H1 (cell line): ENCODE measurements at regions not wholly inside any gene's neighbourhood (a gene's known extent, or its start where the extent isn't known, plus 50 kb on each side); places are given as distances from the start of the nearest gene placed in this dataset.

Source experiments
- CTCF ChIA-PET: fragments of 300-600 bp; sonication (Branson Sonifier 250); formaldehyde crosslinking; loops from one replicate; lab custom pipeline; 2021; ENCODE audit not compliant: partially characterized antibody; lab: Charles Lee
- POLR2A ChIA-PET: fragments of 300-600 bp; sonication (Branson Sonifier 250); formaldehyde crosslinking; loops from one replicate; lab custom pipeline; 2021; ENCODE audit warnings: inconsistent platforms; ENCODE audit not compliant: partially characterized antibody; lab: Charles Lee
- DNase-seq, 2 experiments: peaks; one replicate each; pipeline versions ENCODE4 v3.0.0 to v3.0.0-alpha.2; 2010 to 2022; ENCODE audit warnings: low spot score in 2 of 2, low read depth in 1 of 2, mixed read lengths in 1 of 2
- FAIRE-seq: peaks from 2 replicates; lab custom pipeline; 2011; peaks lifted over from hg19 to GRCh38; lab: Jason Lieb, UNC
- H2AFZ ChIP-seq: 2 replicates; pipeline ENCODE4 v1.8.1; 2012; ENCODE audit warnings: low read length, inconsistent platforms
- H2AK5ac ChIP-seq: 2 replicates; pipeline ENCODE4 v1.6.1; 2013; ENCODE audit warnings: low read depth, low read length
- H2BK120ac ChIP-seq: replicated peaks from 2 replicates; pipeline ENCODE3; 2013; ENCODE audit warnings: low read depth, low read length, inconsistent platforms
- H2BK12ac ChIP-seq: 2 replicates; pipeline ENCODE4 v1.6.1; 2013; ENCODE audit warnings: low read depth, low read length
- H2BK15ac ChIP-seq: 2 replicates; pipeline ENCODE4 v1.6.1; 2013; ENCODE audit warnings: low read length
- H2BK20ac ChIP-seq: 2 replicates; pipeline ENCODE4 v1.6.1; 2013; ENCODE audit warnings: low read length
- H2BK5ac ChIP-seq: 2 replicates; pipeline ENCODE4 v1.6.1; 2013; ENCODE audit warnings: low read depth, low read length
- H3K14ac ChIP-seq: 2 replicates; pipeline ENCODE4 v1.6.1; 2013; ENCODE audit warnings: inconsistent platforms; ENCODE audit not compliant: insufficient read length
- H3K18ac ChIP-seq: 2 replicates; pipeline ENCODE4 v1.6.1; 2013; ENCODE audit warnings: low read length; ENCODE audit errors: extremely low read depth
- H3K23ac ChIP-seq: 2 replicates; pipeline ENCODE4 v1.6.1; 2013; ENCODE audit warnings: inconsistent platforms; ENCODE audit not compliant: insufficient read length
- H3K23me2 ChIP-seq: 2 replicates; pipeline ENCODE4 v1.6.1; 2013; ENCODE audit warnings: low read depth, low read length
- H3K27ac ChIP-seq: 2 replicates; pipeline ENCODE4 v1.6.1; 2011; ENCODE audit warnings: low read depth, low read length, inconsistent platforms
- H3K27me3 ChIP-seq, 4 experiments: replicated peaks in 1 of 4; 1 replicate in 1 of 4; 2 replicates in 3 of 4; pipeline versions ENCODE4 v1.6.1 to v1.8.1; 2011 to 2013; ENCODE audit warnings: low read length in 3 of 4, mild to moderate bottlenecking in 3 of 4, inconsistent platforms in 2 of 4, mixed read lengths in 2 of 4, moderate library complexity in 1 of 4; ENCODE audit not compliant: control insufficient read depth in 3 of 4, insufficient read depth in 3 of 4; ENCODE audit errors: extremely low read depth in 1 of 4
- H3K36me3 ChIP-seq, 4 experiments: 2 replicates each; pipeline versions ENCODE4 v1.6.1 to v1.8.1; 2011 to 2013; ENCODE audit warnings: mild to moderate bottlenecking in 4 of 4, low read length in 3 of 4, moderate library complexity in 2 of 4, control low read depth in 1 of 4, inconsistent platforms in 1 of 4; ENCODE audit not compliant: insufficient read depth in 4 of 4, control insufficient read depth in 2 of 4
- H3K4ac ChIP-seq: replicated peaks from 2 replicates; pipeline ENCODE3; 2013; ENCODE audit warnings: low read length, low read depth, mixed read lengths, inconsistent platforms; ENCODE audit not compliant: insufficient read length
- H3K4me1 ChIP-seq, 4 experiments: replicated peaks in 1 of 4; 1 replicate in 1 of 4; 2 replicates in 3 of 4; pipeline versions ENCODE4 v1.6.1 to v1.8.1; 2011 to 2013; ENCODE audit warnings: low read length in 3 of 4, inconsistent platforms in 2 of 4, mixed read lengths in 1 of 4; ENCODE audit not compliant: insufficient read depth in 4 of 4, control insufficient read depth in 3 of 4
- H3K4me2 ChIP-seq, 2 experiments: 2 replicates each; pipeline versions ENCODE4 v1.6.1 to v1.8.1; 2011 to 2013; ENCODE audit warnings: low read depth in 2 of 2, low read length in 2 of 2, control low read depth in 1 of 2, inconsistent platforms in 1 of 2, mild to moderate bottlenecking in 1 of 2; ENCODE audit not compliant: insufficient read depth in 1 of 2
- H3K4me3 ChIP-seq, 4 experiments: fragments of 200-600, 300-600 bp in 1 of 4; sonication (generic), shearing (Covaris generic), sonication (Bioruptor Twin) in 1 of 4; 2 replicates each; pipeline versions ENCODE4 v1.5.1 to v1.8.1; 2011 to 2016; ENCODE audit warnings: low read length in 4 of 4, low read depth in 3 of 4, control low read depth in 2 of 4, inconsistent platforms in 2 of 4, mild to moderate bottlenecking in 2 of 4, mixed read lengths in 1 of 4, moderate library complexity in 1 of 4; ENCODE audit not compliant: insufficient read depth in 2 of 4; ENCODE audit errors: extremely low read depth in 1 of 4
- H3K56ac ChIP-seq: replicated peaks from 2 replicates; pipeline ENCODE3; 2013; ENCODE audit warnings: low read depth, mild to moderate bottlenecking, mixed read lengths, low read length, inconsistent platforms; ENCODE audit not compliant: insufficient read length
- H3K79me1 ChIP-seq: 2 replicates; pipeline ENCODE4 v1.6.1; 2013; ENCODE audit warnings: low read depth, low read length, control low read depth
- H3K79me2 ChIP-seq, 2 experiments: 2 replicates each; pipeline versions ENCODE4 v1.6.1 to v1.8.1; 2012 to 2013; ENCODE audit warnings: low read length in 2 of 2, mild to moderate bottlenecking in 2 of 2, inconsistent platforms in 1 of 2; ENCODE audit not compliant: insufficient read depth in 2 of 2, control insufficient read depth in 1 of 2
- H3K9ac ChIP-seq, 4 experiments: replicated peaks in 1 of 4; 1 replicate in 1 of 4; 2 replicates in 3 of 4; pipeline versions ENCODE4 v1.6.1 to v1.8.1; 2011 to 2013; ENCODE audit warnings: low read depth in 3 of 4, low read length in 3 of 4, control low read depth in 2 of 4, mild to moderate bottlenecking in 2 of 4, moderate library complexity in 2 of 4, inconsistent platforms in 1 of 4; ENCODE audit errors: extremely low read depth in 1 of 4
- H3K9me3 ChIP-seq, 2 experiments: 2 replicates each; pipeline versions ENCODE4 v1.6.1 to v1.8.1; 2012 to 2013; ENCODE audit warnings: mild to moderate bottlenecking in 2 of 2, moderate library complexity in 2 of 2, control low read depth in 1 of 2, inconsistent platforms in 1 of 2, low read depth in 1 of 2, low read length in 1 of 2, mixed read lengths in 1 of 2; ENCODE audit not compliant: insufficient read depth in 2 of 2
- H4K20me1 ChIP-seq, 2 experiments: replicated peaks in 1 of 2; 2 replicates each; pipeline versions ENCODE3 to v1.8.1; 2011 to 2013; ENCODE audit warnings: inconsistent platforms in 2 of 2, low read length in 2 of 2, mild to moderate bottlenecking in 1 of 2; ENCODE audit not compliant: insufficient read depth in 2 of 2, control insufficient read depth in 1 of 2
- H4K5ac ChIP-seq: 2 replicates; pipeline ENCODE4 v1.6.1; 2013; ENCODE audit warnings: low read length, low read depth, mixed read lengths, inconsistent platforms; ENCODE audit not compliant: insufficient read length
- H4K8ac ChIP-seq: 2 replicates; pipeline ENCODE4 v1.8.0; 2013; ENCODE audit warnings: mild to moderate bottlenecking, moderate library complexity, low read length, inconsistent platforms; ENCODE audit not compliant: insufficient read depth; ENCODE audit errors: extremely low read depth
- H4K91ac ChIP-seq: replicated peaks from 2 replicates; pipeline ENCODE3; 2013; ENCODE audit warnings: low read length, mixed read lengths, inconsistent platforms; ENCODE audit not compliant: insufficient read length
- CBX8 ChIP-seq: fragments of 300-800, 300-1000 bp; sonication (generic); IDR thresholded peaks from 2 replicates; pipeline ENCODE4 v1.7.1; 2016; ENCODE audit warnings: low read depth, low read length, borderline replicate concordance
- EGR1 ChIP-seq: IDR thresholded peaks from 2 replicates; pipeline ENCODE4 v1.6.1; 2011; ENCODE audit warnings: low read depth, low read length, borderline replicate concordance
- FOSL1 ChIP-seq: IDR thresholded peaks from 2 replicates; pipeline ENCODE4 v1.6.1; 2011; ENCODE audit warnings: mild to moderate bottlenecking, low read depth, low read length, moderate library complexity; ENCODE audit not compliant: insufficient read depth
- KDM4A ChIP-seq: IDR thresholded peaks from one replicate; pipeline ENCODE4 v1.7.1; 2012; ENCODE audit warnings: low read depth, mild to moderate bottlenecking, moderate library complexity, low read length, inconsistent platforms; ENCODE audit not compliant: severe bottlenecking
- SP4 ChIP-seq: IDR thresholded peaks from 2 replicates; pipeline ENCODE4 v1.6.1; 2012; ENCODE audit warnings: low read length, inconsistent platforms
- WGBS, 2 experiments: shearing (Covaris generic) in 1 of 2; methylation state at CpG; one replicate each; pipeline versions ENCODE4 v1.1.6 to v1.1.7; 2013 to 2015; ENCODE audit warnings: low lambda C conversion rate in 2 of 2, mixed read lengths in 2 of 2, inconsistent platforms in 1 of 2, low coverage in 1 of 2, missing lambda C conversion rate in 1 of 2; ENCODE audit not compliant: insufficient replicate concordance in 2 of 2, insufficient coverage in 1 of 2, insufficient read length in 1 of 2; ENCODE audit errors: extremely low coverage in 1 of 2, missing lambda C conversion rate in 1 of 2; 5-methylcytosine and 5-hydroxymethylcytosine counted together

- ChIA-PET POLR2A (no interaction called here), CTCF (no interaction called here)
- Histone ChIP-seq H3K18ac (no peak overlapping the region), H2BK120ac (no peak overlapping the region), H3K36me3 (no peaks in the 10 kb centered on the region), H3K27me3 (no peaks in the 10 kb centered on the region), H3K4me1 (no peaks in the 10 kb centered on the region), H3K9me3 (peaks cover 0 to 2% of the 10 kb centered on the region in 2 experiments; a peak in 1 of 4 replicates), H3K79me2 (no peaks in the 10 kb centered on the region), H3K56ac (no peak overlapping the region), H3K9ac (no peak overlapping the region), H4K8ac (no peak overlapping the region), H3K23me2 (no peaks in the 10 kb centered on the region), H4K91ac (no peak overlapping the region), H3K14ac (no peak overlapping the region), H3K79me1 (no peaks in the 10 kb centered on the region), H2BK12ac (no peak overlapping the region), H2BK20ac (no peak overlapping the region), H3K4me2 (no peak overlapping the region), H3K23ac (no peak overlapping the region), H2BK15ac (no peak overlapping the region), H4K20me1 (no peaks in the 10 kb centered on the region), H2BK5ac (no peak overlapping the region), H3K4ac (no peak overlapping the region), H2AK5ac (no peak overlapping the region), H3K27ac (no peak overlapping the region), H4K5ac (no peak overlapping the region), H3K4me3 (no peak overlapping the region), H2AFZ (no peak overlapping the region)
- WGBS, 2 experiments: 93% methylated on average over 3 of the region's 29 CpGs; no CpG with 5 or more reads in 1 of the 2 experiments
- FAIRE-seq: no peak
- DNase-seq: no peak
- no peak for TF ChIP-seq EGR1
- TF ChIP-seq KDM4A: no peak
- TF ChIP-seq SP4: no peak
- no peak for TF ChIP-seq CBX8
- no peak for TF ChIP-seq FOSL1
Measured at GRCh38 chr13:85362980-85363379, 436.2 kb downstream of the SLITRK6 start.
